DND-41 (cell line): ENCODE measurements at regions not wholly inside any gene's neighbourhood (a gene's known extent, or its start where the extent isn't known, plus 50 kb on each side); places are given as distances from the start of the nearest gene placed in this dataset.

Experiments
- CTCF ChIP-seq: IDR thresholded peaks from 2 replicates; pipeline ENCODE4 v1.5.1; 2012; ENCODE audit warnings: borderline replicate concordance, low read length, moderate library complexity, mild to moderate bottlenecking; ENCODE audit not compliant: poor library complexity, severe bottlenecking; ENCODE audit errors: extremely low read depth
- EZH2 ChIP-seq: IDR thresholded peaks from 3 replicates; pipeline ENCODE4 v1.6.1; 2012; ENCODE audit warnings: borderline replicate concordance, low read depth, mild to moderate bottlenecking, moderate library complexity, low read length, inconsistent platforms; ENCODE audit not compliant: severe bottlenecking

GRCh38 chr18:66674286-66674685 is 70.4 kb upstream of the CDH19 start:
- no peak for TF ChIP-seq CTCF
- no peak for TF ChIP-seq EZH2
